ENCODE measurements at regions not wholly inside any gene's neighbourhood (a gene's known extent, or its start where the extent isn't known, plus 50 kb on each side); places are given as distances from the start of the nearest gene placed in this dataset.

GRCh38 chr2:175282300-175282699 lies 100.8 kb upstream of the ATP5MC3 start:
- peak; percentile 56 for TF ChIP-seq CTCF (IDR thresholded peaks at IDR 0.05; ENCODE audit: low read length)
- no peak for TF ChIP-seq EZH2 (IDR thresholded peaks at IDR 0.05; ENCODE audit: borderline replicate concordance, low read length)
